ENCODE measurements at regions not wholly inside any gene's neighbourhood (a gene's known extent, or its start where the extent isn't known, plus 50 kb on each side); places are given as distances from the start of the nearest gene placed in this dataset.

DNA sequence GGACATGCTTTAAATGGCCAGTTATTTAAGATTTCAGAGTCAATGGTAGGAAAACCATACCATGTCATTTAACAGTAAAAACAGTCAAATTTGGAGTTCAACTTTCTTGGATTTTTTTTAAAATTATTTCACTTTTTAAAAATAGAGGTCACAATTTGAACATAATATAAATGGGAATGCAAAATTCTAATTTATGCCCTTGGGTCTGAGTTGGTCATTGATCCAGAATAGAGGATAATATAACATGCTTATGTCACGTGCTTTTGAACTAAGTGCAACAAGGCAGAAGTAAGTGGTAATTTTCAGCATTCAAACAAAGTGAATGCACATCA lies 113.1 kb upstream of the SLC35F3 start:
- H3K27me3 ChIP-seq (ENCODE audit: insufficient read depth, poor library complexity, severe bottlenecking) = no peaks in the 10 kb centered on the region
- TF ChIP-seq, protein P1, sequence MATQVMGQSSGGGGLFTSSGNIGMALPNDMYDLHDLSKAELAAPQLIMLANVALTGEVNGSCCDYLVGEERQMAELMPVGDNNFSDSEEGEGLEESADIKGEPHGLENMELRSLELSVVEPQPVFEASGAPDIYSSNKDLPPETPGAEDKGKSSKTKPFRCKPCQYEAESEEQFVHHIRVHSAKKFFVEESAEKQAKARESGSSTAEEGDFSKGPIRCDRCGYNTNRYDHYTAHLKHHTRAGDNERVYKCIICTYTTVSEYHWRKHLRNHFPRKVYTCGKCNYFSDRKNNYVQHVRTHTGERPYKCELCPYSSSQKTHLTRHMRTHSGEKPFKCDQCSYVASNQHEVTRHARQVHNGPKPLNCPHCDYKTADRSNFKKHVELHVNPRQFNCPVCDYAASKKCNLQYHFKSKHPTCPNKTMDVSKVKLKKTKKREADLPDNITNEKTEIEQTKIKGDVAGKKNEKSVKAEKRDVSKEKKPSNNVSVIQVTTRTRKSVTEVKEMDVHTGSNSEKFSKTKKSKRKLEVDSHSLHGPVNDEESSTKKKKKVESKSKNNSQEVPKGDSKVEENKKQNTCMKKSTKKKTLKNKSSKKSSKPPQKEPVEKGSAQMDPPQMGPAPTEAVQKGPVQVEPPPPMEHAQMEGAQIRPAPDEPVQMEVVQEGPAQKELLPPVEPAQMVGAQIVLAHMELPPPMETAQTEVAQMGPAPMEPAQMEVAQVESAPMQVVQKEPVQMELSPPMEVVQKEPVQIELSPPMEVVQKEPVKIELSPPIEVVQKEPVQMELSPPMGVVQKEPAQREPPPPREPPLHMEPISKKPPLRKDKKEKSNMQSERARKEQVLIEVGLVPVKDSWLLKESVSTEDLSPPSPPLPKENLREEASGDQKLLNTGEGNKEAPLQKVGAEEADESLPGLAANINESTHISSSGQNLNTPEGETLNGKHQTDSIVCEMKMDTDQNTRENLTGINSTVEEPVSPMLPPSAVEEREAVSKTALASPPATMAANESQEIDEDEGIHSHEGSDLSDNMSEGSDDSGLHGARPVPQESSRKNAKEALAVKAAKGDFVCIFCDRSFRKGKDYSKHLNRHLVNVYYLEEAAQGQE (IDR thresholded peaks at IDR 0.05; ENCODE audit: insufficient replicate concordance, low read depth) = no peak
- TF ChIP-seq, protein P2, sequence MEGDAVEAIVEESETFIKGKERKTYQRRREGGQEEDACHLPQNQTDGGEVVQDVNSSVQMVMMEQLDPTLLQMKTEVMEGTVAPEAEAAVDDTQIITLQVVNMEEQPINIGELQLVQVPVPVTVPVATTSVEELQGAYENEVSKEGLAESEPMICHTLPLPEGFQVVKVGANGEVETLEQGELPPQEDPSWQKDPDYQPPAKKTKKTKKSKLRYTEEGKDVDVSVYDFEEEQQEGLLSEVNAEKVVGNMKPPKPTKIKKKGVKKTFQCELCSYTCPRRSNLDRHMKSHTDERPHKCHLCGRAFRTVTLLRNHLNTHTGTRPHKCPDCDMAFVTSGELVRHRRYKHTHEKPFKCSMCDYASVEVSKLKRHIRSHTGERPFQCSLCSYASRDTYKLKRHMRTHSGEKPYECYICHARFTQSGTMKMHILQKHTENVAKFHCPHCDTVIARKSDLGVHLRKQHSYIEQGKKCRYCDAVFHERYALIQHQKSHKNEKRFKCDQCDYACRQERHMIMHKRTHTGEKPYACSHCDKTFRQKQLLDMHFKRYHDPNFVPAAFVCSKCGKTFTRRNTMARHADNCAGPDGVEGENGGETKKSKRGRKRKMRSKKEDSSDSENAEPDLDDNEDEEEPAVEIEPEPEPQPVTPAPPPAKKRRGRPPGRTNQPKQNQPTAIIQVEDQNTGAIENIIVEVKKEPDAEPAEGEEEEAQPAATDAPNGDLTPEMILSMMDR (IDR thresholded peaks at IDR 0.05; ENCODE audit: insufficient read depth, low read length) = no peak
- TF ChIP-seq SPI1 (IDR thresholded peaks at IDR 0.05; ENCODE audit: borderline replicate concordance, low read depth) (no peak), GABPA (IDR thresholded peaks at IDR 0.05; ENCODE audit: low read depth) (no peak), POLR2AphosphoS5 (IDR thresholded peaks at IDR 0.05; ENCODE audit: low read depth) (no peak)
- H3K27ac ChIP-seq (replicated peaks) = no peak overlapping the region
- no peak for DNase-seq (ENCODE audit: low read depth in 1 of 2, low spot score in 1 of 2)
- no peak overlapping the region for H3K4me3 ChIP-seq (replicated peaks; ENCODE audit: insufficient read depth, low read length)

DNA sequence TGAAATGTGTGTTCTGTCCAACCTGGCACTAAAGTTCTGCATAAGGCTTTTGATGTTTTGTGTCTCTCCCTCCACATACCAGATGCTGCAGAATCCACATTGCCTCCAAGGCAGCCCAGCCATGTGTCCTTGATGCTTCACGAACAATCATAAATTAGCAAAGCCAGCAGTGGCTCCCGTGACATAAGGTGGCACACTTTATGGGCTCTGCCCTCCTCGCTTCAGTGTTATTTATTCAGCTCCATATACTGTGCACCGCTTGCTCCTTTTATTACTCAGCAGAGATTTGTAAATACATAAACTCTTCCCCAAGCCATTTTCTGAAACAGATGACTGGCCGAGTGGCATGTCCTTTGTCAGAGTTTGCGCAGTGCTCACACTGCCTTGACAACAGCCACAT lies 112.8 kb upstream of the SLC35F3 start:
- no peak for DNase-seq (ENCODE audit: low read depth in 1 of 2, low spot score in 1 of 2)
- H3K4me3 ChIP-seq (replicated peaks; ENCODE audit: insufficient read depth, low read length) = no peak overlapping the region

DNA sequence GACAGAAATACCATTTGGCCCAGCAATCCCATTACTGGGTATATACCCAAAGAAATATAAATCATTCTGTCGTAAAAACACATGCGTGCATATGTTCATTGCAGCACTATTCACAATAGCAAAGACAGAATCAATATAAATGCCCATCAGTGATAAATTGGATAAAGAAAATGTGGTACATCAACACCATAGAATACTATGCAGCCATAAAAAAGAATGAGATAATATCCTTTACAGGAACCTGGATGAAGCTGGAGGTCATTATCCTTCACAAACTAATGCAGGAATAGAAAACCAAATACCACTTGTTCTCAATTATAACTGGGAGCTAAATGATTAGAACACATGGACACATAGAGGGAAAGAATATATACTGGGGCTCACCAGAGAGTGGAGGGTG lies 109.6 kb upstream of the SLC35F3 start:
- no peak overlapping the region for H3K27ac ChIP-seq (replicated peaks)
- no peak for DNase-seq (ENCODE audit: low read depth in 1 of 2, low spot score in 1 of 2)
- no peak overlapping the region for H3K4me3 ChIP-seq (replicated peaks; ENCODE audit: insufficient read depth, low read length)
- TF ChIP-seq, protein P1 (IDR thresholded peaks at IDR 0.05; ENCODE audit: insufficient replicate concordance, low read depth) = no peak
- TF ChIP-seq GABPA (IDR thresholded peaks at IDR 0.05; ENCODE audit: low read depth) = no peak
- TF ChIP-seq POLR2AphosphoS5 (IDR thresholded peaks at IDR 0.05; ENCODE audit: low read depth) = no peak
- TF ChIP-seq, protein P2 (IDR thresholded peaks at IDR 0.05; ENCODE audit: insufficient read depth, low read length) = no peak
- no peaks in the 10 kb centered on the region for H3K27me3 ChIP-seq (ENCODE audit: insufficient read depth, poor library complexity, severe bottlenecking)

More for the DNA sequence above, 112.8 kb upstream of the SLC35F3 start:
- no peaks in the 10 kb centered on the region for H3K27me3 ChIP-seq (ENCODE audit: insufficient read depth, poor library complexity, severe bottlenecking)
- TF ChIP-seq SPI1 (IDR thresholded peaks at IDR 0.05; ENCODE audit: borderline replicate concordance, low read depth) = no peak
- TF ChIP-seq, protein P1 (IDR thresholded peaks at IDR 0.05; ENCODE audit: insufficient replicate concordance, low read depth) = no peak
- no peak for TF ChIP-seq GABPA (IDR thresholded peaks at IDR 0.05; ENCODE audit: low read depth)
- TF ChIP-seq, protein P2 (IDR thresholded peaks at IDR 0.05; ENCODE audit: insufficient read depth, low read length) = no peak
- TF ChIP-seq POLR2AphosphoS5 (IDR thresholded peaks at IDR 0.05; ENCODE audit: low read depth) = no peak
- no peak overlapping the region for H3K27ac ChIP-seq (replicated peaks)
